ENCODE measurements at regions not wholly inside any gene's neighbourhood (a gene's known extent, or its start where the extent isn't known, plus 50 kb on each side); places are given as distances from the start of the nearest gene placed in this dataset.

DNA sequence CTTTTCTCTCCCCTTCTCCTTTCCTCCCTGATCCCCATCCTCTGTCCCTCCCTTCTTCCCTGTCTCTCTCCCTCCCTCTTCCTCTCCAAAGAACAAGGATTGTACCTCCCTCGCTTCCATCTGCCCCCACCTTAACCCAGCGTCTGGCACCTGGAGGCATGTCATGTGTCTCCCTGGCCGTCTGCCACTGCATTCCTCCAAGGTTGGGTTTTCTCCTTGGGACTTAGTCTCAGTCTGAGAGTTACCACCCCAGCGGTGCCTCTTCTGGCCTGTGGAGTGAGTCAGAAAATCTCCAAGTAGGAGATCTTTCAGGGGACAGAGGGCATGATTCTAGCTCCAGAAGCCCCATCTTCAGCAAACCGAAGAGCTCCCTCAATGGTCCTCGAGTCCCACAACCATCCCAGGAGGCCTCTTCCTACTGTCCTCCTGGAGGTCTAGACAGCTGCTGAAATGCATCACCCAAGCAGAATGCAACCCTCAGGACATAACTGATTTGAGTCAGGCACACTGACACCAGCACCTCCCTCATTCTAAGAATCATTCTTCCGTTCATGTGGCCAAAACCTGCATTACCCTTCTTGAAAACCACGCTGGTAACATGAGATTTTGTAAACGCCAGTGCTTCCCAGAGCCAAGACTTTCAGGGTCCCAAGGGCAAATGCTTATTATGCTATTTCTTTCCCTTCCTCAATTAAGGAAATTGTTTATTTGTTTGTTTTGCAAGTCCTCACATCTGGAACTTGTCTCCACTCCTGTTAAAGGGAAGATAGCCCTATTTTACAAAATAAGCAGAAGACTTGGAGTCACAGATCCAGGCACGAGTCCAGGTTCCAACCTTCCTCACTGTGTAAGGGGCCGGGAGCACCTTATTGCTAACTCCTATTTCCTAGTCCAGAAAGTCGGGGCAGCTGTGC is 463.2 kb downstream of the BCL11B start:
- intact Hi-C loops (cut with micrococcal nuclease) (no loop called here), in situ Hi-C loops (cut with MboI; ENCODE audit: low sequenced_read_pairs) (no loop called here), dilution Hi-C loops (cut with HindIII; ENCODE audit: low sequenced_read_pairs, unreplicated experiment) (no loop called here)
- H2AK9ac ChIP-seq (replicated peaks; ENCODE audit: low read depth, low read length, poor library complexity) = no peak overlapping the region
- H3K4ac ChIP-seq (ENCODE audit: low read depth, low read length) = no peak overlapping the region
- peaks cover 29% of the 10 kb centered on the region for H3K9me3 ChIP-seq (ENCODE audit: control insufficient read depth, insufficient read depth, low read length)
- H4K91ac ChIP-seq (ENCODE audit: insufficient read depth, low read depth, low read length) = no peak overlapping the region
- no peak overlapping the region for H2BK20ac ChIP-seq (ENCODE audit: low read depth, low read length)
- DNase-seq = no peak
- no peak overlapping the region for H3K9ac ChIP-seq (ENCODE audit: low read depth, low read length)
- no peak for ATAC-seq (ENCODE audit: low read depth)
- no peaks in the 10 kb centered on the region for H3K27me3 ChIP-seq (ENCODE audit: control insufficient read depth, insufficient read depth, low read length)
- H3K23ac ChIP-seq (ENCODE audit: low read depth, low read length) = no peak overlapping the region
- TF ChIP-seq, protein P1, sequence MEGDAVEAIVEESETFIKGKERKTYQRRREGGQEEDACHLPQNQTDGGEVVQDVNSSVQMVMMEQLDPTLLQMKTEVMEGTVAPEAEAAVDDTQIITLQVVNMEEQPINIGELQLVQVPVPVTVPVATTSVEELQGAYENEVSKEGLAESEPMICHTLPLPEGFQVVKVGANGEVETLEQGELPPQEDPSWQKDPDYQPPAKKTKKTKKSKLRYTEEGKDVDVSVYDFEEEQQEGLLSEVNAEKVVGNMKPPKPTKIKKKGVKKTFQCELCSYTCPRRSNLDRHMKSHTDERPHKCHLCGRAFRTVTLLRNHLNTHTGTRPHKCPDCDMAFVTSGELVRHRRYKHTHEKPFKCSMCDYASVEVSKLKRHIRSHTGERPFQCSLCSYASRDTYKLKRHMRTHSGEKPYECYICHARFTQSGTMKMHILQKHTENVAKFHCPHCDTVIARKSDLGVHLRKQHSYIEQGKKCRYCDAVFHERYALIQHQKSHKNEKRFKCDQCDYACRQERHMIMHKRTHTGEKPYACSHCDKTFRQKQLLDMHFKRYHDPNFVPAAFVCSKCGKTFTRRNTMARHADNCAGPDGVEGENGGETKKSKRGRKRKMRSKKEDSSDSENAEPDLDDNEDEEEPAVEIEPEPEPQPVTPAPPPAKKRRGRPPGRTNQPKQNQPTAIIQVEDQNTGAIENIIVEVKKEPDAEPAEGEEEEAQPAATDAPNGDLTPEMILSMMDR (conservative IDR thresholded peaks at IDR 0.05; ENCODE audit: low read depth, low read length) = no peak
- TF ChIP-seq POLR2A (IDR thresholded peaks at IDR 0.05; ENCODE audit: low read depth, low read length) (no peak), MAZ (IDR thresholded peaks at IDR 0.05; ENCODE audit: borderline replicate concordance, low read depth, low read length) (no peak), RCOR1 (IDR thresholded peaks at IDR 0.05; ENCODE audit: insufficient replicate concordance, low read length) (no peak), RAD21 (IDR thresholded peaks at IDR 0.05; ENCODE audit: low read length) (no peak), CHD1 (IDR thresholded peaks at IDR 0.05; ENCODE audit: low read depth, low read length) (no peak), MXI1 (IDR thresholded peaks at IDR 0.05; ENCODE audit: borderline replicate concordance, low read depth, low read length) (no peak), FOS (IDR thresholded peaks at IDR 0.05; ENCODE audit: low read depth, low read length) (no peak), RFX5 (IDR thresholded peaks at IDR 0.05; ENCODE audit: low read depth, low read length) (no peak), NFE2L2 (IDR thresholded peaks at IDR 0.05; ENCODE audit: low read depth, low read length) (no peak), BHLHE40 (IDR thresholded peaks at IDR 0.05; ENCODE audit: low read depth, low read length) (no peak), CEBPB (IDR thresholded peaks at IDR 0.05; ENCODE audit: low read depth, low read length) (no peak)
- TF ChIP-seq, protein P2, sequence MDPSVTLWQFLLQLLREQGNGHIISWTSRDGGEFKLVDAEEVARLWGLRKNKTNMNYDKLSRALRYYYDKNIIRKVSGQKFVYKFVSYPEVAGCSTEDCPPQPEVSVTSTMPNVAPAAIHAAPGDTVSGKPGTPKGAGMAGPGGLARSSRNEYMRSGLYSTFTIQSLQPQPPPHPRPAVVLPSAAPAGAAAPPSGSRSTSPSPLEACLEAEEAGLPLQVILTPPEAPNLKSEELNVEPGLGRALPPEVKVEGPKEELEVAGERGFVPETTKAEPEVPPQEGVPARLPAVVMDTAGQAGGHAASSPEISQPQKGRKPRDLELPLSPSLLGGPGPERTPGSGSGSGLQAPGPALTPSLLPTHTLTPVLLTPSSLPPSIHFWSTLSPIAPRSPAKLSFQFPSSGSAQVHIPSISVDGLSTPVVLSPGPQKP (IDR thresholded peaks at IDR 0.05; ENCODE audit: borderline replicate concordance, low read depth, low read length) = no peak
- H4K5ac ChIP-seq (ENCODE audit: low read depth, low read length) = no peak overlapping the region
- 37% methylated on average over 2 of the region's 12 CpGs; no CpG with 5 or more reads in 1 of the 2 experiments for WGBS, 2 experiments (ENCODE audit: extremely low coverage in 2 of 2, insufficient read length in 1 of 2)
- BruUV-seq (replicated peaks) = no TSS peak
- H3K4me3 ChIP-seq (ENCODE audit: insufficient read depth, low read depth, low read length) = no peak overlapping the region
- H2BK120ac ChIP-seq (ENCODE audit: low read depth, low read length) = no peak overlapping the region
- CTCF ChIA-PET = no interaction called here
- H3K9me1 ChIP-seq (ENCODE audit: insufficient read depth, low read length) = no peaks in the 10 kb centered on the region
- no peaks in the 10 kb centered on the region for H4K20me1 ChIP-seq (ENCODE audit: insufficient read depth, low read length)
- H3K36me3 ChIP-seq (ENCODE audit: control insufficient read depth, insufficient read depth, low read length) = no peaks in the 10 kb centered on the region
- H3K56ac ChIP-seq (ENCODE audit: extremely low read depth, insufficient read depth, low read length) = no peak overlapping the region
- no peaks in the 10 kb centered on the region for H3K79me1 ChIP-seq (ENCODE audit: low read depth in 1 of 2, low read length in 2 of 2)
- no peak overlapping the region for H3K27ac ChIP-seq (ENCODE audit: insufficient read depth, low read length)
- no peak overlapping the region for H3K18ac ChIP-seq (ENCODE audit: low read depth, low read length)
- no peak overlapping the region for H3K4me2 ChIP-seq (ENCODE audit: low read depth, low read length)
- H3K4me1 ChIP-seq (ENCODE audit: control insufficient read depth, insufficient read depth, low read length) = no peaks in the 10 kb centered on the region
- H2AFZ ChIP-seq (replicated peaks; ENCODE audit: low read length, poor library complexity) = no peak overlapping the region
- no peak overlapping the region for H2BK5ac ChIP-seq (ENCODE audit: low read depth, low read length, poor library complexity, severe bottlenecking)
- no peak overlapping the region for H3K14ac ChIP-seq (replicated peaks; ENCODE audit: low read depth, low read length)
- no peak overlapping the region for H2AK5ac ChIP-seq (ENCODE audit: low read depth, low read length)
- POLR2A ChIA-PET (ENCODE audit: unreplicated experiment) = no interaction called here
- no peak overlapping the region for H4K8ac ChIP-seq (ENCODE audit: low read depth in 2 of 2, low read length in 2 of 2)
- no peak overlapping the region for H2BK15ac ChIP-seq (ENCODE audit: low read depth, low read length)

Measured in IMR-90 (cell line).